GM19372 (cell line): ENCODE measurements at regions not wholly inside any gene's neighbourhood (a gene's known extent, or its start where the extent isn't known, plus 50 kb on each side); places are given as distances from the start of the nearest gene placed in this dataset.

ENCODE experiments used
- ATAC-seq: cut with Tn5 transposase; IDR thresholded peaks from one replicate; pipeline ENCODE4 v1.9.1; 2021; ENCODE audit warnings: mild to moderate bottlenecking, low read depth, moderate library complexity; ENCODE audit not compliant: unreplicated experiment

DNA sequence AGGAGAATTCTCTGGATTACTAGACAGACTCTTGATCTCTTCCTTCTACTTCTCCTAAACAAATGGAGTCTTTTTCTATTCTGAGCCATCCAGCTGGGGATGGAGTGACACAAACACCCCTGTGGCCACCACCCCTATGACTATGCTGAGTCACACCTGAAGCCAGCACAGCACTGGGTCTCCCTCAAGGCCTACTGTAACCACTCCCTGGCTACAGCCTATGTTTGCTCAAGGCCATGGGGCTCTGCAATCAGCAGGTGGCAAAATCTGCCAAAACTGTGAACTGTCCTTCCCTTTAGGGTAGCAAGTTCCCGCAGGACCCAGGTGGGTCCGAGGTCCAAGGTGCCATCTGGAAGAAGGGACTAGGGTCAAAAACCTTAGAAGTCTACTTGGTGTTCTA lies 132.3 kb downstream of the TINAG start:
- ATAC-seq: no peak

DNA sequence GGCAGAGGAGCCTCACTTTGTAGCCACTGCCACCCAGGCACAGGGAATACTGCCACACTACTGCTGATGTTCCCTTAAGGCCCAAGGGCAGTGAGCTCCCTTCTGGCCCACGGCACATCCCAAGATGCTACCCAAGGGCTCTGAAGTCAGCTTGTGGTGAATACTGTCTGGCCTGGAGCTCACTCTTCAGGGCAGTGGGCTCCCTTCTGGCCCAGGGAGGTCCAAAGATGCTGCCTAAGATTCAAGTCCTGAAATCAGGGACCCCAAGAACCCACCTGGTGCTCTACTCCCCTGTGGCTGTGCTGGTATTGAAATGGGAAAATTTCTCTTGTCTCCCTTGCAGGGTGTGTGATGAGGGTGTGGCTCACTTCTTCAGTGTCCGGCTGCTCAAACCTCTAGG lies 132.8 kb downstream of the TINAG start:
- no peak for ATAC-seq

DNA sequence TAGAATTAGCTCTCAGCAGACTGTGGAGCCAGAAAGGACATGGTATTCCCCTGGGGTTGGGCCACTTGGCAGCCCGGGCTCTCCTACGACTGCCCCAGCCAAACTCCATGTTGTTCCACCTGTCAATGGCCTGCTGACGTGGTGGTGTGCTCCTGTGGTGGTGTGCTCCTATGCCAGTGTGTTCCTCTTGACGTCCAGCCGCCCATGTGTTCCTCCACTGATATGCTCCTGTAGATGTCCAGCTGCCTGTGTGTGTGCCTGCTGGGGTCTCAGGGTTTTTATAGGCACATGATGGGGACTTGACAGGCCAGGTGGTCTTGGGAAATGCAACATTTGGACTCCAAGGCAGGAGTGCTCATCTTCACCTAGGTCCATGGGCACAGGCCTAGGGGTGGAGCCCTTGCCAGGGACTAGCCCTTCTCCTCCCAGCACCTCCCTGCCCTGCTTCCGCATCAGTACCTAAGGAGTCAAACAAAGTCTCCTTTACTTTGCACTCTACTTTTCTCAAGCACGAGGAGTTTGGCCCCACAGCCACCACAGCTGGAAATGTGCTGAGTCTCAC lies 133.5 kb downstream of the TINAG start:
- no peak for ATAC-seq

DNA sequence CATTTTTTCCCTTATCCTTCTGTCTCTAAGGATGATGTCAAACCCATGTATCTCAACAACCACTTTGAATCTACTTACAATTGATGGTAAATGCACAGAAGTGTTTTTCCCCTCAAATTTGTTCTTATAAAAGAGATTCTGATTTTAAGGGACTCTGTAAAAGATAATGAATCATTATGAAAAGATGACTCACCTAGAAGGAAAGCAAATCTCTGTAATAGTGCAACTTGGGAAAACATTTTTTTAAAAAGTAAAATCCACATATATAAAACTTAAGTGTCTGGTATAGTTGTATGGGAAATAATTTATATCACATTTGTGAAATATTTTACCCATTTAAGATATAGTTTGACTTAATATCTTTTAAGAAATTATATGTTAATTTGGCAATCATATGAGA lies 137.0 kb downstream of the TINAG start:
- ATAC-seq: no peak

DNA sequence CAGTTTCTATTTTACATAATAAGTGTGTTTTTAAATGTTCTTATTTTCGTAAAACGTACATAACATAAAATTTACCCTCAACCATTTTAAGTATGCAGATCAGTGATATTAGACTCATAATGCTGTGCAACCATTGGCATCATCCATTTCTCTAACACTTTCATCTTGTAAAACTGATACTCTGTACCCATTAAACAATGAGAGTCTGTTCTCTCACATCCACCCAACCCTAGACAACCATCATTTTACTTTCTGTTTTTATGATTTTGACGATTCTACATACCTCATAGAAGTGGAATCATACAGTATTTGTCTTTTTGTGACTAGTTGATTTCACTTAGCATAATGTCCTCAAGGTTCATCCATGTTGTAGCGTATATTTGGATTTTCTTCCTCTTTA lies 140.4 kb downstream of the TINAG start:
- no peak for ATAC-seq

DNA sequence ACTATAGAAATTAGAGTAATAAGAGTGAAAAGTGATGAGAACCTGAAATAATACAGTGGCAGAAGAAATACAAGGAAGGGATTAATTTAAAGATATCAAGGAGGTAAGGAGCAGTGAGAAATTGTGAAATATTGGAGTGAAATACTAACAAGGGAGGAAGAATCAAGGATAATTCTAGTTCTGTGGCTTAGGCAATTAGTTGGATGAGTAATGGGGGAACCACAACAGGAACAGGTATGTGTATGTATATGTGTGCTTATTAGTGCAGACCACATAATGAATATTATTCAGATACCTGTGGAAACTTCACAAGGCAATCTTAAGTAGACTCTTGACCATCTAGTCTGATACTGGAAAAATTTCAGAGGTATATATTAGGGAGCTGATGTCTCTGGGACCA lies 143.3 kb downstream of the TINAG start:
- no peak for ATAC-seq

DNA sequence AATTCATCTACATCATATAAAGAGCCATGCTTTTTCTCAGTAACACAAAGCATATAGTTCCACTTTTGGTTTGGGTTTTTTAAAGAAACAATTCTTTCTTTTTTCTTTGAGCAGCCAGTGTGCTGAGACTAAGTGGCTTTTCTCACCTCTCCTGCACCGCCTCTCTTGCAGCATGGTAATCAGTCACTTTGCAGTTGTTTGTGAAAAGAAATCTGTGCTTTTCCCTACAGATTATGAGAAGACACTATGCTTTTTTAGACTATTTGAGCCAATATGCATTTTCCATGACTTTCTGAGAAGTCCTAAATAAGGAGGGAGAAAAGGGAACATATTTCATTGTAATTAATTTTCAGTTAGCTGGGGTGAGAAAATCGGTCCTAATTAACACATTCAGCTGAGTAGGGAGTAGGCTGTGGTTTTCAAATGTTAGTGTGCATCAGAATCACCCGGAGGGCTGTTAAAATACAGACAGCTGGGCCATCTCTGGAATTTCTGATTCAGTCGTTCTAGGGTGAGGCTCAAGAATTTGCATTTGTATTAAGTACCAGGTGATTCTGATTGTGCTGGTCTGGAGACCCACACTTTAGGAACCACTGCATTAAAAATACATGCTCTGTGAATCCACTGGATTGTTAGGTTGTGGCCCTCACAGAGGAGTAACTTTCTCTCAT lies 155.2 kb downstream of the TINAG start:
- no peak for ATAC-seq

DNA sequence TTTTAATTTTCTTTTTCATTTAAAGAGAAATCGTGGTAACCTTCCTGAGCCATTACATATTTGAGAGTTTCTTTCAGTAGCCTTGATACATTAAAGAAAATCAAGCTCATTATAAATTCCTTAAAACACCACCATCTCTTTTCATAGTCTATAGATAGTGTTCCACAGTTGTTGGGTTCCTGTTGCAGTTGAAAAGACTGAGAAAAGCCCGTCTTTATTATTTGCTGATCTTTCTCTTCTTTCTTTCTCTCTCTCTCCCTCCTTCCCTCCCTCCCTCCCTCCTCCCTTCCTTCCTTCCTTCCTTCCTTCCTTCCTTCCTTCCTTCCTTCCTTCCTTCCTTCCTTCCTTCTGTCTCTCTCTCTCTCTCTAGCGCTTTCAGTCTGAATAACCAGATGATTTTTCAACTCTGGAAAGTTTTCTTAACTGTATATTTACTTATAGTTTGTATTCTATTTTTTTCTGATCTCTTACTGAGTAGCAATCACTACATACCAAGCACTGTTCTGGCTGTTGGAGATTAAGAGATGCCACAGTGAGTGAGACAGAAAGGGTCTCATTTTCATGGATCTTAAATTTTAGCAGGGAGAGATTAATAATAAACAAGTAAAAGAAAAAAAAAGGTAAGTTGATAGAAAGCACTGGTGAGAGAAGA lies 157.5 kb downstream of the TINAG start:
- ATAC-seq: no peak

DNA sequence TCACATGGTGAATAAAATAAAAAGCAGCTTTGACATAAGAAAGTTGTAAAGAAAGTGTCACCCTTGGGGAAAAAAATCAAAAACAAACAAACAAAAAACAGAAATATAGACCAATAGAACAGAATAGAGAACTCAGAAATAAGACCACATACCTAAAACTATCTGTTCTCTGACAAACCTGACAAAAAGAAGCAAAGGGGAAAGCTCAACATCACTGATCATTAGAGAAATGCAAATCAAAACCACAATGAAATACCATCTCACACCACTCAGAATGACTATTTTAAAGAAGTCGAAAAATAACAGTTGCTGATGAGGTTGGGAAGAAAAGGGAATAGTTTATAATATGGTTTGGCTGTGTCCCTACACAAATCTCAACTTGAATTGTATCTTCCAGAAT lies 159.1 kb downstream of the TINAG start:
- no peak for ATAC-seq

DNA sequence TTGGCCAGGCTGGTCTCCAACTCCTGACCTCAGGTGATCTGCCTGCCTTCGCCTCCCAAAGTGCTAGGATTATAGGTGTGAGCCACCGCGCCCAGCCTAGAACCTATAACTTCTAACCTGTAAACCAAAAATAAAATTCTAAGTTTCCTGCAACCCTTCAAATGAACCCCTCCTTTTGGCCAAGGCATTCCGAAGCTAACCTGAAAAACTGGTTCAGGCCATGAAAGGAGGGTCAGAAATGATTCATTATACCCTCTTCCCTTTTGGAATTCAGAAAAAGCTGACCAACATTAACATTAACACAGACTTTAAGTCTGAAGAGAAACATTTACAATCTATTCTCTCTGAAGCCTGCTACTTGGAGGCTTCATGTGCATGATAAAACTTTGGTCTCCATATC lies 165.1 kb downstream of the TINAG start:
- no peak for ATAC-seq

DNA sequence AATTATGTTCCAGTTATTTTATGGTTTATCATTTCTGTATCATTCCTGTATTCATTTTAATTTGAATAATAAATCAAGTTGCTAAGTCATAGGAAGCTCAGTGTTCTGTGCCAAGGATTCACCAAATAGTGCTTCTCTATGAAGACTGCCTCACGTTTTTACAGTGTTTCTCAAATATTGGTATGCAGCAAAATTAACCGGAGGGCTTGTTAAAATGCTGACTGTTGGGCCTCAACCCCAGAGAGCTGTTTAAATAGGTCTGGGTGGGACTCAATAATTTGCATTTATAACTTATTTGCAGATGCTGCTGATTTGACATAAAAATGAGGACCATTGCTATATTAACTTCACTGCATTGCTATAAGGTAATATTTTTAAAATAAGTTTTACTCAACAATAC lies 166.7 kb downstream of the TINAG start:
- no peak for ATAC-seq

DNA sequence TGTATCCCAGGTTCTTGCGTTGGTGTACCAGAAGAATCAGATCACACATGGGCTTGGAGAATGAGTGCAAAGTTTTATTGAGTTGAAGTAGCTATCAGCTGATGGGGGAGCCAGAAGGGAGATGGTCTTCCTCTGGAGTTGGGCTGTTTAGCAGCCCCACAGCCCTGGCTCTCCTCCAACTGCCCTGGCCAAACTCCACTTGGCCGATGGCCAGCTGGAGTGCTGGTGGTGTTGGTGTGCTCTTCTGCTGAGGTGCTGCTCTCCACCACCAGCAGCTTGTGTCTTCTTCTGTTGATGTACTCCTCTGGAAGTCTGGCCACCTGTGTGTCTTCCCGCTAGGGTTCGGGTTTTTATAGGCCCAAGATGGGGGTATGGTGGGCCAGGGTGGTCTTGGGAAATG lies 172.8 kb downstream of the TINAG start:
- ATAC-seq: no peak

DNA sequence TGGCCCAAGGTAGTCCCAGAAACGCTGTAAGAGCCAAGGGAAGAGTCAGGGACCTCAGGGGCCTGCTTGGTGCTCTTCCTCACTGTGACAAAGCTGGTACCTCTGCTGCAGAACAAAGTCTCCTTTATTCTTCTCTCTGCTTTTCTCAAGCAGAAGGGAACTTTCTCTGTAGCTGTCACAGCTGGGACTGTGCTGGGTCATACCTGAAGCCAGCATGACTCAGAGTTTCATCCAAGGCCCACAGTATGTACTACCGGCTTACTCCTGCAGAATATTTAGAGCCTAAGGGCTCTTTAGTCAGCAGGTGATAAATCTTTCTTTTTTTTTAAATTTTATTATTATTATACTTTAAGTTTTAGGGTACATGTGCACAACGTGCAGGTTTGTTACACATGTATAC lies 183.2 kb downstream of the TINAG start:
- ATAC-seq: no peak

DNA sequence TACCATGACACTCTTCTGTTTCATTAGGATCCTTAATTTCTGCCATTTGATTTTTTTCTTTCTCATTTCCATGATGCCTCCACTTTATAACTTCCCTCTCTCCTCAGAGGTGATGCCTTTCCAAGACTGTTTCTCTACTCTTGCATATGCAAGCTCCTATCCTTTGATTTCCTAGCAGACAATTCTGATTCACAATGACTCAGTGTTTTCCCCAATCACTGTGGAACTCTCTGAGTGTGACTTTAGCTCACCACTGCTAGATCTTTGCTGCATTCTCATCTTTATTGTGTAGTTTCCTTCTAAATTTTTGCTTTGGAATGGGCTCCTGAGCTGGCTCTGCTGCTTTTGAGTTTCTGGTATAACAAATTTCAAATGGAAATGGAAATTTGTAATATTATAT lies 184.9 kb downstream of the TINAG start:
- ATAC-seq: no peak

DNA sequence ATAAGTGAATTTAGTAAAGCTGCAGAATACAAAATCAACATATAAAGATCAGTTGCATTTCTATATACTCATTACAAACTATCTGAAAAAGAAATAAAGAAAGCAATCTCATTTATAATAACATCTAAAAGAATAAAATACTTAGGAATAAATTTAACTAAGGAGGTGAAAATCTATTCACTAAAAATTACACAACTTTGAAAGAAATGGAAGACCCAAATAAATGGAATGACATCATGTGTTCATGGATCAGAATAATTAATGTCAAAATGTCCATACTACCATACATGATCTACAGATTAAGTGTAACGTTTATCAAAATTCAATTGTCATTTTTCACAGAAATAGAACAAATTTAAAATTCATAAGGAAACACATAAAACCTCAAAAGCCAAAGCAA lies 194.9 kb downstream of the TINAG start:
- no peak for ATAC-seq

DNA sequence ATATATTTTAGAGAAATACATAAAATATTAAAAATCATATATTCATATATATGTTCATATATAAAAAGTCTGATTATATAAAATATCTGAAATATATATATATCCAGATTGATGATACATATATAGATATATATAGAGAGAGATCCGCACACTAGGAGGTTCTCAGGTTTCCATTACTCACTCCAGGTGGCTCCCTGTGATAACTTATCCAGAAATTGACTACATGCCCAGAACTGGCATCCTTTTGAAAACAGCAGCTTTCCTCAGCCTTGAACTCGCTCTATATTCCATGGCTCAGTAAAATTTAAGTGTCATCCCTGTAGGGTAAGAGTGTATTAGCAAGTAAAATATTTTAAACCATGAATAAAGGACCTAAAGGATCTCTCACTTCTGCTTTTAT lies 206.8 kb downstream of the TINAG start:
- no peak for ATAC-seq

DNA sequence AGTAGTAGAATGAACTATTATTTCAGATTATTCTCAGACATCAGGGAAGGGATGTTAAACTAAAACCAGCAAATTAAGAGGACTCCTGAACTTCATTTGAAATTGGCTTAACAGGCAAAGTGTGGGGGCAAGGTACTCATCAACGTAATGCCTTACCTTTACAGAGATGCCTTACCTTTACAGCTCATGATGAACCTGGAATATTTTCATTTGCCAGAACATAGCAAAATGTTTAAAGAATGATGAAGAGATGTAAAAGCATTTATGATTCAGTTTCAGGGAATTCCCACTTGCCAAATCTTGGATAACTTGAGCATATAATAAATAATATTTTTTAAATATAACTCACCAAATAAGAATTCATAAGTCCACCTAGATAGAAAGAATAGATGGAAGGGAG lies 207.5 kb downstream of the TINAG start:
- no peak for ATAC-seq

DNA sequence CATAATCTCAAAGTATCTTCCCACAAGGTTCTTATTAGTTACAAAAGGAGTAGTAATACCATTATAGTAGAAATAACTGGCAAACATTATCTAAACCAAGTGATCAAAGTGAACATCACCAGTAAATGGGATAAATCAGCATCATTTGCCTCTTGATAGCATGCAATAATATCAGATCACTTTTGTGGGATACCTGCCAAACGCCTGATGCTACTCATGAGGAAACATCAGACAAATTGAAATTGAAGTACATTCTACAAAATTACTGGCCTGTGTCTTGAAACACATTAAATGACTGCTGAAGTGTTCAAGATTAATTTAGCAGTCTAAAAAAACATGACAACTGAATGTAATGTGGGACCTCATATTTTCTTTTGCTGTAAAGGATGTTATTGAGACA lies 208.1 kb downstream of the TINAG start:
- no peak for ATAC-seq

DNA sequence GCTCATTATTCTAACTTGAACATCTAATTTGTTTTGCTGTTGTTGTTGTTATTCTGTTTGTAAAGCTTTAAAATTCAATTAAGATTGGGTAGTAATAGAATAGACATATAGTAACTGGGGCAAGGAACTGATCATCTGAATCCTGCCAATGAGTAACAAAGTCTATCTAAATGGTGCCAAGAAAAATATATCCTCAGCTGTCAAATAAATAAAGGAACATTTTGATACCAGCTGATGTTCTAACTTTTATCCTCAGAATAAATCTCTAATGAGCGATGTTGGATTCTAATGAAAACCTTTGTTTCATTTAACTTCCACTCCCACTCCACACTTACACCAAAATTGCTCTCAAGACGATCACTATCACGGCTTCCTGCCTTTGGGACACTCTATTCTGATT lies 210.9 kb downstream of the TINAG start:
- no peak for ATAC-seq

DNA sequence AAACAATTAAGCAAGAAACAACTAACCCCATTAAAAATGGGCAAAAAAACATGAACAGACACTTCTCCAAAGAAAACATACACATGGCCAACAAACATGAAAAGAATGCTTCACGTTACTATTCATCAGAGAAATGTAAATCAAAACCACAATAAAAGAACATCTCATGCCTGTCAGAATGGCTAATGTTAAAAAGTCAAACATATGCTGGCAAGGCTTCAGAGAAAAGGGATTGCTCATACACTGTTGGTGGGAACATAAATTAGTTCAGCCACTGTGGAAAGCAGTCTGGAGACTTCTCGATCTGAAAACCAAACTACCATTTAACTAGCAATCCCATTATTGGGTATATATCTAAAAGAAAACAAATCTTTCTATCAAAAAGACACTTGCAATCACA lies 217.5 kb downstream of the TINAG start:
- ATAC-seq: no peak

DNA sequence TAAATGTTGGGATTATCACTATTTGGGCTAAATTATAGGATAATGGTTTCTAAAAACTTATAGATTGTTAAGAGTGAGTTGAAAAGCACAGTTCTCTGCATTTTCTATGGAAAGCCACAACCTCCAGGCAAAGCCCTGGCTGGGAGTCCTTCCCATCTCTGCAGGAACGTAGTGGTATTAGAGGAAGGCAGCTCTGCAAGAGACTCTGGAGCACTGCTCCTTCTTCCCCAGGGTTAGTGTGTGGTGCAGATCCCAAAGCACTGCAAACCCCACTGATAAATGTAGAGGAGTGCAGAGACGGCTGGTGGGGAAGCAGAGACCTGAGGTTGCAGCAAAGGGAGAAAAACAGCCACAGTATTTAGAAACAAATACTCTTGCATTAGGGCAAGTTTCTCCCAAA lies 225.3 kb downstream of the TINAG start:
- ATAC-seq: no peak

DNA sequence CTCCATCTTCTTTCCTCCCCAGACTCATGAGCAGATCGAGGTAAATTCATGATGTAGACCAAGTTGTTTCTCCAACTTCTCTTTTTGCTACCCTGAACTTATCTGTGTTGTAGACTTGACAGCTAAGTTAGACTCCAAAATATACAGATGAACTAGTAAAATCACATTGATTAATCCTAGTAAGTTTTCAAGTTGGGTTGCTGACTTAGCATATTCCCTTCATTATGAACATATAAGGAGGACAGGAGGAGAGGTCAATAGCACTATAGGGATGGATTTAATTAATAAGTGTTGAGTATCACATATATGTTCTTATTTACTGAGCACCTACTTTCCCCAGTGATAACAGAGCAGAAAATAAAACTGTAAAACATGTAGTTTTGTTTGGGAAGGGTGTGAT lies 227.3 kb downstream of the TINAG start:
- ATAC-seq: no peak
